Hepatocyte (in vitro differentiated cells): ENCODE measurements at regions not wholly inside any gene's neighbourhood (a gene's known extent, or its start where the extent isn't known, plus 50 kb on each side); places are given as distances from the start of the nearest gene placed in this dataset.

Experiments used
- DNase-seq: peaks from one replicate; pipeline ENCODE4 v3.0.0-alpha.2; 2016; ENCODE audit warnings: low spot score
- H2AFZ ChIP-seq: fragments of 200-600 bp; sonication (generic); 2 replicates; pipeline ENCODE4 v1.6.0; 2016; ENCODE audit warnings: antibody characterized with exemption, mild to moderate bottlenecking
- H3K27ac ChIP-seq: fragments of 200-600 bp; sonication (generic); 2 replicates; pipeline ENCODE4 v1.5.1; 2016; ENCODE audit warnings: mild to moderate bottlenecking
- H3K27me3 ChIP-seq: fragments of 200-600 bp; sonication (generic); 2 replicates; pipeline ENCODE4 v1.6.1; 2016
- H3K36me3 ChIP-seq: fragments of 200-600 bp; sonication (generic); replicated peaks from 2 replicates; pipeline ENCODE4 v1.5.1; 2016; ENCODE audit warnings: low read depth; ENCODE audit not compliant: insufficient read depth
- H3K4me1 ChIP-seq: fragments of 200-600 bp; sonication (generic); 2 replicates; pipeline ENCODE4 v1.5.1; 2016; ENCODE audit warnings: mild to moderate bottlenecking, moderate library complexity; ENCODE audit not compliant: insufficient read depth
- H3K4me2 ChIP-seq: fragments of 200-600 bp; sonication (generic); 2 replicates; pipeline ENCODE4 v1.6.0; 2016
- H3K4me3 ChIP-seq: fragments of 200-600 bp; sonication (generic); 2 replicates; pipeline ENCODE4 v1.5.1; 2016; ENCODE audit warnings: mild to moderate bottlenecking
- H3K79me2 ChIP-seq: fragments of 200-600 bp; sonication (generic); 2 replicates; pipeline ENCODE4 v1.6.0; 2017; ENCODE audit warnings: mild to moderate bottlenecking
- H3K9me2 ChIP-seq: fragments of 200-600 bp; sonication (generic); replicated peaks from 2 replicates; pipeline ENCODE4 v1.6.0; 2017; ENCODE audit warnings: mild to moderate bottlenecking; ENCODE audit not compliant: insufficient read depth
- H3K9me3 ChIP-seq: fragments of 200-600 bp; sonication (generic); 2 replicates; pipeline ENCODE4 v1.5.1; 2016; ENCODE audit warnings: low read depth, mild to moderate bottlenecking
- H4K20me1 ChIP-seq: fragments of 200-600 bp; sonication (generic); 2 replicates; pipeline ENCODE4 v1.6.0; 2016; ENCODE audit warnings: mild to moderate bottlenecking; ENCODE audit not compliant: insufficient read depth, poor library complexity, severe bottlenecking
- CTCF ChIP-seq: fragments of 200-600 bp; sonication (generic); IDR thresholded peaks from 2 replicates; pipeline ENCODE4 v1.5.1; 2016; ENCODE audit warnings: antibody characterized with exemption, mild to moderate bottlenecking; ENCODE audit not compliant: poor library complexity
- EZH2 ChIP-seq: fragments of 200-600 bp; sonication (generic); IDR thresholded peaks from 2 replicates; pipeline ENCODE4 v1.6.1; 2016; ENCODE audit warnings: antibody characterized with exemption, mild to moderate bottlenecking, borderline replicate concordance
- EZH2phosphoT487 ChIP-seq: fragments of 200-600 bp; sonication (generic); IDR thresholded peaks from one replicate; pipeline ENCODE4 v1.6.1; 2018; ENCODE audit warnings: antibody characterized with exemption, mild to moderate bottlenecking, low read depth, moderate library complexity; ENCODE audit not compliant: unreplicated experiment, severe bottlenecking
- WGBS: methylation state at CpG from one replicate; pipeline ENCODE4 v1.1.6; 2016; ENCODE audit warnings: low lambda C conversion rate; ENCODE audit errors: missing lambda C conversion rate; 5-methylcytosine and 5-hydroxymethylcytosine counted together

- 89% methylated on average over 3 of the region's 3 CpGs for WGBS
- H3K4me3 ChIP-seq: no peak overlapping the region
- no peak overlapping the region for H2AFZ ChIP-seq
- H3K27ac ChIP-seq: no peak overlapping the region
- H3K79me2 ChIP-seq: no peaks in the 10 kb centered on the region
- TF ChIP-seq EZH2phosphoT487: no peak
- TF ChIP-seq CTCF: no peak
- no peak for TF ChIP-seq EZH2
- H3K4me2 ChIP-seq: no peak overlapping the region
- no peaks in the 10 kb centered on the region for H3K4me1 ChIP-seq
- no peaks in the 10 kb centered on the region for H3K36me3 ChIP-seq
- H3K27me3 ChIP-seq: no peaks in the 10 kb centered on the region
- H3K9me2 ChIP-seq: no peaks in the 10 kb centered on the region
- no peaks in the 10 kb centered on the region for H3K9me3 ChIP-seq
- no peak for DNase-seq
- no peaks in the 10 kb centered on the region for H4K20me1 ChIP-seq
These were observed 261.6 kb downstream of the SKIDA1 start for GRCh38 chr10:21263839-21264238.

DNA sequence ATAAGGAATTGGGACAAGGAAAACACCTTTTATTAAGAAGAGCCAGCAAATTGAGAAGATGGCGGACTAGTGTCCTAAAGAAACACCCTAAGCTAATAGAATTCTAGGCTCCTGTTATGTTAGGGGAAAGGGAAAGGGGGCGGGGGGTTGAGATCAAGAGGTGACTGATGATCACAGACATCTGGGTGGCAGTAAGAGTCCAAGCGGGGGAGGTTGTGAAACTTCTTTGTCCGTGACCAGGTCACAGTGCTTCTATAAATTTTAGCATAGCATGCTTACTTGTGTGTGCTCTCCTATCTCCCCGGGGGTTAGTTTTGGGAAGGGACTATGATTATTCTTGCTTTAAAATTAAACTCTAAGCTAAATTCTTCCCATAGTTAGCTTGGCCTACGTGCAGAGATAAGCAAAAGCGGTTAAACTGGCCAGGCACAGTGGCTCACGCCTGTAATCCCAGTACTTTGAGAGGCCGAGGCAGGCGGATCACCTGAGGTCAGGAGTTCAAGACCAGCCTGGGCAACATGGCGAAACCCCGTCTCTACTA is 262.1 kb downstream of the SKIDA1 start:
- Histone ChIP-seq H3K9me3 (no peaks in the 10 kb centered on the region), H3K9me2 (no peaks in the 10 kb centered on the region), H3K4me2 (no peak overlapping the region), H3K27me3 (no peaks in the 10 kb centered on the region), H3K4me3 (no peak overlapping the region), H2AFZ (no peak overlapping the region), H3K36me3 (no peaks in the 10 kb centered on the region), H4K20me1 (no peaks in the 10 kb centered on the region), H3K79me2 (no peaks in the 10 kb centered on the region), H3K27ac (no peak overlapping the region), H3K4me1 (no peaks in the 10 kb centered on the region)
- WGBS: 66% methylated on average over 12 of the region's 12 CpGs
- TF ChIP-seq CTCF (no peak), EZH2 (no peak), EZH2phosphoT487 (no peak)
- DNase-seq: no peak

DNA sequence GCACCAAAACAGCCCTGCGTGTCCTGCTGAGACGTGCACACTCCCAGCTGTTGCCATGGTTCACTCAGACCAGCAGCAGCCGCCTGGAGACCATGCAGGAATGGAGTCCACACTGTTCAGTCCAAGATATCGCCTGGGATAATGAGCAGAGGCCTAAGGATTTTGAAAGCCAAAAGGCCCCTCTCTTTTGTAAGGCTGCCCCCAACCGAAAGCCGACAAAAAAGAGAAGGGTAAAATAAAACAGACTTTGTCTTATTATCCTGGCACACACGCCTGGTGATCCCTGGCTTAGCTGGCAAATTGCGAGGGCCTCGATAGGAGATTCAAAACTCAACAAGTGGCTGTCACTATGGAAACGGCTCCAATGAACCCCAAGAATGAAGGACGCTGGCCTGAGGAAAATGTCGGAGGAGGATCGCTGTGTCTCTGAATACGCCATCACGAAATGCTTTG is 263.6 kb downstream of the SKIDA1 start:
- Histone ChIP-seq H3K4me2 (no peak overlapping the region), H3K9me2 (no peaks in the 10 kb centered on the region), H2AFZ (no peak overlapping the region), H3K27ac (no peak overlapping the region), H3K36me3 (no peaks in the 10 kb centered on the region), H3K79me2 (no peaks in the 10 kb centered on the region), H3K4me3 (no peak overlapping the region), H4K20me1 (no peaks in the 10 kb centered on the region), H3K27me3 (no peaks in the 10 kb centered on the region), H3K9me3 (no peaks in the 10 kb centered on the region), H3K4me1 (no peaks in the 10 kb centered on the region)
- WGBS: 86% methylated on average over 15 of the region's 15 CpGs
- no peak for TF ChIP-seq EZH2phosphoT487
- TF ChIP-seq EZH2: no peak
- no peak for TF ChIP-seq CTCF
- no peak for DNase-seq
